ENCODE measurements at regions not wholly inside any gene's neighbourhood (a gene's known extent, or its start where the extent isn't known, plus 50 kb on each side); places are given as distances from the start of the nearest gene placed in this dataset.

GRCh38 chr20:19867074-19867473 lies 109.0 kb downstream of the RIN2 start:
- no peaks in the 10 kb centered on the region for H3K36me3 ChIP-seq
- TF ChIP-seq, protein P1, sequence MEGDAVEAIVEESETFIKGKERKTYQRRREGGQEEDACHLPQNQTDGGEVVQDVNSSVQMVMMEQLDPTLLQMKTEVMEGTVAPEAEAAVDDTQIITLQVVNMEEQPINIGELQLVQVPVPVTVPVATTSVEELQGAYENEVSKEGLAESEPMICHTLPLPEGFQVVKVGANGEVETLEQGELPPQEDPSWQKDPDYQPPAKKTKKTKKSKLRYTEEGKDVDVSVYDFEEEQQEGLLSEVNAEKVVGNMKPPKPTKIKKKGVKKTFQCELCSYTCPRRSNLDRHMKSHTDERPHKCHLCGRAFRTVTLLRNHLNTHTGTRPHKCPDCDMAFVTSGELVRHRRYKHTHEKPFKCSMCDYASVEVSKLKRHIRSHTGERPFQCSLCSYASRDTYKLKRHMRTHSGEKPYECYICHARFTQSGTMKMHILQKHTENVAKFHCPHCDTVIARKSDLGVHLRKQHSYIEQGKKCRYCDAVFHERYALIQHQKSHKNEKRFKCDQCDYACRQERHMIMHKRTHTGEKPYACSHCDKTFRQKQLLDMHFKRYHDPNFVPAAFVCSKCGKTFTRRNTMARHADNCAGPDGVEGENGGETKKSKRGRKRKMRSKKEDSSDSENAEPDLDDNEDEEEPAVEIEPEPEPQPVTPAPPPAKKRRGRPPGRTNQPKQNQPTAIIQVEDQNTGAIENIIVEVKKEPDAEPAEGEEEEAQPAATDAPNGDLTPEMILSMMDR (IDR thresholded peaks at IDR 0.05): no peak
- no peak overlapping the region for H3K27ac ChIP-seq
- no peaks in the 10 kb centered on the region for H3K4me1 ChIP-seq (ENCODE audit: control insufficient read depth in 1 of 2, low read depth in 2 of 2)
- ATAC-seq (ENCODE audit: insufficient number of reproducible peaks, low FRiP score, low read depth) (no peak), DNase-seq (ENCODE audit: low spot score) (no peak)
- no peaks in the 10 kb centered on the region for H3K9me3 ChIP-seq
- H3K4me3 ChIP-seq: no peak overlapping the region
- no peaks in the 10 kb centered on the region for H3K27me3 ChIP-seq (replicated peaks; ENCODE audit: insufficient read depth)

GRCh38 chr20:19867940-19868371 lies 109.9 kb downstream of the RIN2 start:
- Histone ChIP-seq H3K27me3 (replicated peaks; ENCODE audit: insufficient read depth) (no peaks in the 10 kb centered on the region), H3K36me3 (no peaks in the 10 kb centered on the region), H3K4me1 (ENCODE audit: control insufficient read depth in 1 of 2, low read depth in 2 of 2) (no peaks in the 10 kb centered on the region), H3K9me3 (no peaks in the 10 kb centered on the region), H3K27ac (no peak overlapping the region), H3K4me3 (no peak overlapping the region)
- ATAC-seq (ENCODE audit: insufficient number of reproducible peaks, low FRiP score, low read depth) (no peak), DNase-seq (ENCODE audit: low spot score) (no peak)
- TF ChIP-seq, protein P1 (IDR thresholded peaks at IDR 0.05): no peak

DNA sequence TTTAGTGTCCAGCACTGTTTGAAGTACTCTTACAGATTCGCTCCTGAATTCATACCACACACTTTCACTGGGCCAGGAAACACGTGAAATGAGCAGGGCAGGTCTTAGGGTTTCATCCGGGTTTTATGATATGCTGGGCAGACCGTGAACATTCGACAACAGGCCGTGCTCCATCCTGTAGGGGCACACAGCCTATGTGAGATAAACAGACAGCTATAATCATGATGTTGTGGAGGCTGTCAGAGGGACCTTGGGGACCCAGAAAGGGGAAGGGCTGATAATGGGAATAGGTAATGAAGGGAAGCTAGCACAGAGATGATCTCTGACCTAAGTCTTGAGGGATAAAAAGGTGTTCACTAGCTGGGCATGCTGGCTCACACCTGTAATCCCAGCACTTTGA lies 110.4 kb downstream of the RIN2 start:
- no peak for ATAC-seq (ENCODE audit: insufficient number of reproducible peaks, low FRiP score, low read depth)
- no peak overlapping the region for H3K27ac ChIP-seq
- no peaks in the 10 kb centered on the region for H3K4me1 ChIP-seq (ENCODE audit: control insufficient read depth in 1 of 2, low read depth in 2 of 2)
- H3K9me3 ChIP-seq: no peaks in the 10 kb centered on the region
- DNase-seq (ENCODE audit: low spot score): no peak
- H3K36me3 ChIP-seq: no peaks in the 10 kb centered on the region
- no peaks in the 10 kb centered on the region for H3K27me3 ChIP-seq (replicated peaks; ENCODE audit: insufficient read depth)
- H3K4me3 ChIP-seq: no peak overlapping the region
- TF ChIP-seq, protein P1 (IDR thresholded peaks at IDR 0.05): no peak

DNA sequence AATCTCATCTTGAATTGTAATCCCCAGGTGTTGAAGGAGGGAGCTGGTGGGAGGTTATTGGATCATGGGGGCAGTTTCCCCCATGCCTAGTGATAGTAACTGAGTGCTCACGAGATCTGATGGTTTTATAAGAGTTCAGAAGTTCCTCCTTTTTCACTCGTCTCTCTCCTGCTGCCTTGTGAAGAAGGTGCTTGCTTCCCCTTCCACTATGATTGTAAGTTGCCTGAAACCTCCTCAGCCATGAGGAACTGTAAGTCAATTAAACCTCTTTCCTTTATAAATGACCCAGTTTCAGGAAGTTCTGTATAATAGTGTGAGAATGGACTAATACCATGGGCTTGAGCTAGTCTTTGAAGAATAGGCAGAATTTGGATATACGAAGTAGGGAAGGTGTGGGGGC lies 113.9 kb downstream of the RIN2 start:
- H3K36me3 ChIP-seq: no peaks in the 10 kb centered on the region
- no peak overlapping the region for H3K27ac ChIP-seq
- no peak overlapping the region for H3K4me3 ChIP-seq
- TF ChIP-seq, protein P1 (IDR thresholded peaks at IDR 0.05): no peak
- H3K9me3 ChIP-seq: no peaks in the 10 kb centered on the region
- ATAC-seq (ENCODE audit: insufficient number of reproducible peaks, low FRiP score, low read depth) (no peak), DNase-seq (ENCODE audit: low spot score) (no peak)
- H3K4me1 ChIP-seq (ENCODE audit: control insufficient read depth in 1 of 2, low read depth in 2 of 2): peaks cover 13 to 19% of the 10 kb centered on the region in 2 donors
- H3K27me3 ChIP-seq (replicated peaks; ENCODE audit: insufficient read depth): no peaks in the 10 kb centered on the region

- ATAC-seq (ENCODE audit: insufficient number of reproducible peaks, low FRiP score, low read depth) (no peak), DNase-seq (ENCODE audit: low spot score) (no peak)
- Histone ChIP-seq H3K9me3 (no peaks in the 10 kb centered on the region), H3K4me1 (ENCODE audit: control insufficient read depth in 1 of 2, low read depth in 2 of 2) (peaks cover 16 to 26% of the 10 kb centered on the region in 2 donors), H3K27ac (peak overlapping the region in 1 of 2 donors; percentile 24), H3K27me3 (replicated peaks; ENCODE audit: insufficient read depth) (no peaks in the 10 kb centered on the region), H3K4me3 (no peak overlapping the region), H3K36me3 (no peaks in the 10 kb centered on the region)
- TF ChIP-seq, protein P1 (IDR thresholded peaks at IDR 0.05): no peak
Measured at GRCh38 chr20:19874040-19874727, 116.1 kb downstream of the RIN2 start.
